GM12878 (cell line): ENCODE measurements at regions not wholly inside any gene's neighbourhood (a gene's known extent, or its start where the extent isn't known, plus 50 kb on each side); places are given as distances from the start of the nearest gene placed in this dataset.

ENCODE experiments used
- ATAC-seq: fragments of 200-7000 bp; cut with Tn5 transposase; 3 replicates; pipeline ENCODE4 v1.9.1; 2020; ENCODE audit warnings: mild to moderate bottlenecking, moderate library complexity
- BruUV-seq: library from RNA; stranded (reverse); fragments of 400-500 nt; replicated peaks from 2 replicates; lab custom pipeline; 2021; lab: Mats Ljungman, UMichigan
- CTCF ChIA-PET: fragments of 300-600 bp; sonication (Branson Sonifier 250); formaldehyde crosslinking; extraction: SDS; loops from one replicate; lab custom pipeline; 2021; ENCODE audit warnings: inconsistent platforms; lab: Yijun Ruan, JAX
- POLR2A ChIA-PET: fragments of 350-600 bp; formaldehyde crosslinking; extraction: SDS; loops from one replicate; lab custom pipeline; 2021; ENCODE audit warnings: inconsistent platforms; lab: Charles Lee
- RAD21 ChIA-PET: fragments of 300-600 bp; sonication (Branson Sonifier 250); formaldehyde crosslinking; loops from one replicate; lab custom pipeline; 2023; ENCODE audit warnings: antibody characterized with exemption; ENCODE audit not compliant: unreplicated experiment; lab: Charles Lee
- SMC1A ChIA-PET: fragments of 300-600 bp; sonication (Branson Sonifier 250); formaldehyde crosslinking; loops from one replicate; lab custom pipeline; 2023; ENCODE audit not compliant: unreplicated experiment, uncharacterized antibody; lab: Charles Lee
- DNase-seq: peaks from one replicate; pipeline ENCODE4 v3.0.0-alpha.2; 2011; ENCODE audit warnings: low read depth, low spot score
- FAIRE-seq: peaks from 3 replicates; lab custom pipeline; 2011; peaks lifted over from hg19 to GRCh38; lab: Jason Lieb, UNC
- H2AFZ ChIP-seq: 2 replicates; pipeline ENCODE4 v1.6.0; 2011; ENCODE audit warnings: low read depth, low read length, control low read depth; ENCODE audit not compliant: control insufficient read depth
- H3K27ac ChIP-seq: 2 replicates; pipeline ENCODE4 v1.5.1; 2011; ENCODE audit warnings: control low read depth; ENCODE audit not compliant: control insufficient read depth, insufficient read depth
- H3K27me3 ChIP-seq, 2 experiments: replicated peaks in 1 of 2; 2 replicates each; pipeline versions ENCODE4 v1.6.0 to v1.6.1; 2011; ENCODE audit warnings: low read length in 1 of 2; ENCODE audit not compliant: control insufficient read depth in 2 of 2, insufficient read depth in 2 of 2
- H3K36me3 ChIP-seq, 2 experiments: 2 replicates each; pipeline ENCODE4 v1.5.1; 2011; ENCODE audit warnings: low read length in 1 of 2; ENCODE audit not compliant: control insufficient read depth in 2 of 2, insufficient read depth in 2 of 2
- H3K4me1 ChIP-seq: 2 replicates; pipeline ENCODE4 v1.6.1; 2011; ENCODE audit warnings: mild to moderate bottlenecking, low read length, moderate library complexity, mixed read lengths; ENCODE audit not compliant: control insufficient read depth, insufficient read depth
- H3K4me2 ChIP-seq: 2 replicates; pipeline ENCODE4 v1.6.0; 2011; ENCODE audit warnings: control low read depth; ENCODE audit not compliant: control insufficient read depth, insufficient read depth
- H3K4me3 ChIP-seq: fragments of 200-600 bp; sonication (generic); 2 replicates; pipeline ENCODE4 v1.5.1; 2016
- H3K79me2 ChIP-seq: 2 replicates; pipeline ENCODE4 v1.6.0; 2011; ENCODE audit warnings: low read length; ENCODE audit not compliant: control insufficient read depth, insufficient read depth
- H3K9ac ChIP-seq: 2 replicates; pipeline ENCODE4 v1.8.0; 2011; ENCODE audit warnings: low read length, control low read depth, mixed read lengths; ENCODE audit not compliant: control insufficient read depth, insufficient read depth
- H3K9me3 ChIP-seq: replicated peaks from 3 replicates; pipeline ENCODE4 v1.5.1; 2011; ENCODE audit warnings: mild to moderate bottlenecking, low read length; ENCODE audit not compliant: control insufficient read depth, insufficient read depth
- H4K20me1 ChIP-seq: 2 replicates; pipeline ENCODE4 v1.6.0; 2011; ENCODE audit not compliant: control insufficient read depth, insufficient read depth
- CEBPB ChIP-seq, 2 experiments: fragments of 150-350 bp in 1 of 2; IDR thresholded peaks; 2 replicates each; pipeline ENCODE4 v1.6.1; 2012 to 2014; ENCODE audit warnings: low read depth in 2 of 2, low read length in 2 of 2, borderline replicate concordance in 1 of 2, inconsistent platforms in 1 of 2
- IRF4 ChIP-seq: IDR thresholded peaks from 2 replicates; pipeline ENCODE4 v1.6.1; 2011; ENCODE audit warnings: low read depth, low read length
- NR2C2 ChIP-seq: IDR thresholded peaks from 2 replicates; pipeline ENCODE4 v1.6.1; 2011; ENCODE audit warnings: borderline replicate concordance, low read depth; ENCODE audit not compliant: control insufficient read depth, insufficient read length
- SMC3 ChIP-seq: IDR thresholded peaks from 2 replicates; pipeline ENCODE4 v1.6.1; 2011; ENCODE audit warnings: low read length, improper control_type of control experiment, borderline replicate concordance
- TCF3 ChIP-seq: IDR thresholded peaks from 2 replicates; pipeline ENCODE4 v1.6.1; 2012; ENCODE audit warnings: low read depth, mild to moderate bottlenecking, low read length, borderline replicate concordance; ENCODE audit not compliant: insufficient read depth
- TCF7 ChIP-seq: IDR thresholded peaks from 2 replicates; pipeline ENCODE4 v1.6.1; 2014; ENCODE audit warnings: antibody characterized with exemption, borderline replicate concordance
- WGBS: methylation state at CpG from one replicate; pipeline ENCODE4 v1.1.6; 2016; ENCODE audit warnings: low lambda C conversion rate; ENCODE audit not compliant: insufficient replicate concordance, insufficient coverage; ENCODE audit errors: missing lambda C conversion rate; 5-methylcytosine and 5-hydroxymethylcytosine counted together
- in situ Hi-C: fragments of 300-500 bp; cut with MboI; formaldehyde crosslinking; loops from 9 replicates; pipeline ENCODE4 v1.14.3; 2018; ENCODE audit warnings: mixed read lengths
- intact Hi-C: fragments of 100-400 bp; cut with micrococcal nuclease; formaldehyde crosslinking; loops from one replicate; pipeline ENCODE4 v1.14.2; 2022; ENCODE audit not compliant: unreplicated experiment
- TF ChIP-seq, protein P1 (sequence below): fragments of 450-650 bp; IDR thresholded peaks from 2 replicates; pipeline ENCODE4 v1.6.1; 2018; ENCODE audit warnings: mild to moderate bottlenecking, low read depth, moderate library complexity; ENCODE audit not compliant: partially characterized antibody
- TF ChIP-seq, protein P2 (sequence below): IDR thresholded peaks from 2 replicates; pipeline ENCODE4 v1.6.1; 2012; ENCODE audit warnings: mild to moderate bottlenecking, low read depth, low read length
- TF ChIP-seq, protein P3 (sequence below): fragments of 450-650 bp; IDR thresholded peaks from 2 replicates; pipeline ENCODE4 v1.6.1; 2017; ENCODE audit warnings: mild to moderate bottlenecking, moderate library complexity
- TF ChIP-seq, protein P4 (sequence below): IDR thresholded peaks from 2 replicates; pipeline ENCODE4 v1.6.1; 2012; ENCODE audit warnings: low read depth, low read length, improper control_type of control experiment

DNA sequence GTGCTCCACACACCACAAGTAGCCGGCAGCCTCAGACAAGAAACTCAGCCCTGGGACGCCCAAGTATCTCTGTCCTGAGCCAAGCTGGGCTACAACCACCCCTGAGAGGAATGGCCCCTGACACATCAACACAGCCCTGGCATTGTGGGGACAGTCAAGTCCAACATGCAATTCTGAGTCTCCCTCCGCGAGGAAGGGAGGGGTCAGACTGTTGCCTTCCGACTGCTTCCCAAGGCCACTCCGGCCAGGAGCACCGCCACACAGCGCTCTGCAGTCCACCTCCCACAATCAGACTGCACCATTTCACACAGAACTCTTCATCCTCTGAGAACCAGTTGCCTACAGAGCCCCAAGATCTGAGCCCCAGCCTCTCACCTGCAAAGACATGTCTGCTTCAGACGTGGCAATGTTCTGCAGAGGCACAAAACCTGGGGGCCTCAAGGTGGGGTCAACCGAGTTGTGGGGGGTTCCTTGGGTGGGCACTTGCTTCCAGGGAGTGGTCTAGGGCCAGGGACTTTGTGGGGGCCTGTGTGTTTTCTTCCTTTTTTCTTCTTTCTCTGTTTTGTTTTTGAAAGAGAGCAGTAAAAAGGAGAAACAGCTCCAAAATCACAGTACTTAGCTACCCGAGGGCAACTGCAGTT is 76.7 kb upstream of the SALL3 start:
- WGBS: 48% methylated on average over 10 of the region's 11 CpGs
- Histone ChIP-seq H3K27me3 (no peaks in the 10 kb centered on the region), H3K27ac (no peak overlapping the region), H2AFZ (no peak overlapping the region), H3K9me3 (no peaks in the 10 kb centered on the region; the same call in 2 of the 3 replicates), H4K20me1 (no peaks in the 10 kb centered on the region), H3K4me3 (no peak overlapping the region), H3K4me1 (no peaks in the 10 kb centered on the region), H3K9ac (no peak overlapping the region), H3K36me3 (no peaks in the 10 kb centered on the region), H3K79me2 (no peaks in the 10 kb centered on the region), H3K4me2 (no peak overlapping the region)
- BruUV-seq: no TSS peak
- DNase-seq (no peak), ATAC-seq (no peak), FAIRE-seq (no peak)
- TF ChIP-seq CEBPB (IDR thresholded peaks at IDR 0.05; ENCODE audit: borderline replicate concordance in 1 of 2, low read depth in 2 of 2, low read length in 2 of 2): no peak
- TF ChIP-seq TCF3: no peak
- no peak for TF ChIP-seq TCF7
- TF ChIP-seq SMC3: no peak
- TF ChIP-seq, protein P1, sequence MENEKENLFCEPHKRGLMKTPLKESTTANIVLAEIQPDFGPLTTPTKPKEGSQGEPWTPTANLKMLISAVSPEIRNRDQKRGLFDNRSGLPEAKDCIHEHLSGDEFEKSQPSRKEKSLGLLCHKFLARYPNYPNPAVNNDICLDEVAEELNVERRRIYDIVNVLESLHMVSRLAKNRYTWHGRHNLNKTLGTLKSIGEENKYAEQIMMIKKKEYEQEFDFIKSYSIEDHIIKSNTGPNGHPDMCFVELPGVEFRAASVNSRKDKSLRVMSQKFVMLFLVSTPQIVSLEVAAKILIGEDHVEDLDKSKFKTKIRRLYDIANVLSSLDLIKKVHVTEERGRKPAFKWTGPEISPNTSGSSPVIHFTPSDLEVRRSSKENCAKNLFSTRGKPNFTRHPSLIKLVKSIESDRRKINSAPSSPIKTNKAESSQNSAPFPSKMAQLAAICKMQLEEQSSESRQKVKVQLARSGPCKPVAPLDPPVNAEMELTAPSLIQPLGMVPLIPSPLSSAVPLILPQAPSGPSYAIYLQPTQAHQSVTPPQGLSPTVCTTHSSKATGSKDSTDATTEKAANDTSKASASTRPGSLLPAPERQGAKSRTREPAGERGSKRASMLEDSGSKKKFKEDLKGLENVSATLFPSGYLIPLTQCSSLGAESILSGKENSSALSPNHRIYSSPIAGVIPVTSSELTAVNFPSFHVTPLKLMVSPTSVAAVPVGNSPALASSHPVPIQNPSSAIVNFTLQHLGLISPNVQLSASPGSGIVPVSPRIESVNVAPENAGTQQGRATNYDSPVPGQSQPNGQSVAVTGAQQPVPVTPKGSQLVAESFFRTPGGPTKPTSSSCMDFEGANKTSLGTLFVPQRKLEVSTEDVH: no peak
- no peak for TF ChIP-seq IRF4
- TF ChIP-seq NR2C2: no peak
- TF ChIP-seq, protein P2, sequence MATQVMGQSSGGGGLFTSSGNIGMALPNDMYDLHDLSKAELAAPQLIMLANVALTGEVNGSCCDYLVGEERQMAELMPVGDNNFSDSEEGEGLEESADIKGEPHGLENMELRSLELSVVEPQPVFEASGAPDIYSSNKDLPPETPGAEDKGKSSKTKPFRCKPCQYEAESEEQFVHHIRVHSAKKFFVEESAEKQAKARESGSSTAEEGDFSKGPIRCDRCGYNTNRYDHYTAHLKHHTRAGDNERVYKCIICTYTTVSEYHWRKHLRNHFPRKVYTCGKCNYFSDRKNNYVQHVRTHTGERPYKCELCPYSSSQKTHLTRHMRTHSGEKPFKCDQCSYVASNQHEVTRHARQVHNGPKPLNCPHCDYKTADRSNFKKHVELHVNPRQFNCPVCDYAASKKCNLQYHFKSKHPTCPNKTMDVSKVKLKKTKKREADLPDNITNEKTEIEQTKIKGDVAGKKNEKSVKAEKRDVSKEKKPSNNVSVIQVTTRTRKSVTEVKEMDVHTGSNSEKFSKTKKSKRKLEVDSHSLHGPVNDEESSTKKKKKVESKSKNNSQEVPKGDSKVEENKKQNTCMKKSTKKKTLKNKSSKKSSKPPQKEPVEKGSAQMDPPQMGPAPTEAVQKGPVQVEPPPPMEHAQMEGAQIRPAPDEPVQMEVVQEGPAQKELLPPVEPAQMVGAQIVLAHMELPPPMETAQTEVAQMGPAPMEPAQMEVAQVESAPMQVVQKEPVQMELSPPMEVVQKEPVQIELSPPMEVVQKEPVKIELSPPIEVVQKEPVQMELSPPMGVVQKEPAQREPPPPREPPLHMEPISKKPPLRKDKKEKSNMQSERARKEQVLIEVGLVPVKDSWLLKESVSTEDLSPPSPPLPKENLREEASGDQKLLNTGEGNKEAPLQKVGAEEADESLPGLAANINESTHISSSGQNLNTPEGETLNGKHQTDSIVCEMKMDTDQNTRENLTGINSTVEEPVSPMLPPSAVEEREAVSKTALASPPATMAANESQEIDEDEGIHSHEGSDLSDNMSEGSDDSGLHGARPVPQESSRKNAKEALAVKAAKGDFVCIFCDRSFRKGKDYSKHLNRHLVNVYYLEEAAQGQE: no peak
- TF ChIP-seq, protein P3, sequence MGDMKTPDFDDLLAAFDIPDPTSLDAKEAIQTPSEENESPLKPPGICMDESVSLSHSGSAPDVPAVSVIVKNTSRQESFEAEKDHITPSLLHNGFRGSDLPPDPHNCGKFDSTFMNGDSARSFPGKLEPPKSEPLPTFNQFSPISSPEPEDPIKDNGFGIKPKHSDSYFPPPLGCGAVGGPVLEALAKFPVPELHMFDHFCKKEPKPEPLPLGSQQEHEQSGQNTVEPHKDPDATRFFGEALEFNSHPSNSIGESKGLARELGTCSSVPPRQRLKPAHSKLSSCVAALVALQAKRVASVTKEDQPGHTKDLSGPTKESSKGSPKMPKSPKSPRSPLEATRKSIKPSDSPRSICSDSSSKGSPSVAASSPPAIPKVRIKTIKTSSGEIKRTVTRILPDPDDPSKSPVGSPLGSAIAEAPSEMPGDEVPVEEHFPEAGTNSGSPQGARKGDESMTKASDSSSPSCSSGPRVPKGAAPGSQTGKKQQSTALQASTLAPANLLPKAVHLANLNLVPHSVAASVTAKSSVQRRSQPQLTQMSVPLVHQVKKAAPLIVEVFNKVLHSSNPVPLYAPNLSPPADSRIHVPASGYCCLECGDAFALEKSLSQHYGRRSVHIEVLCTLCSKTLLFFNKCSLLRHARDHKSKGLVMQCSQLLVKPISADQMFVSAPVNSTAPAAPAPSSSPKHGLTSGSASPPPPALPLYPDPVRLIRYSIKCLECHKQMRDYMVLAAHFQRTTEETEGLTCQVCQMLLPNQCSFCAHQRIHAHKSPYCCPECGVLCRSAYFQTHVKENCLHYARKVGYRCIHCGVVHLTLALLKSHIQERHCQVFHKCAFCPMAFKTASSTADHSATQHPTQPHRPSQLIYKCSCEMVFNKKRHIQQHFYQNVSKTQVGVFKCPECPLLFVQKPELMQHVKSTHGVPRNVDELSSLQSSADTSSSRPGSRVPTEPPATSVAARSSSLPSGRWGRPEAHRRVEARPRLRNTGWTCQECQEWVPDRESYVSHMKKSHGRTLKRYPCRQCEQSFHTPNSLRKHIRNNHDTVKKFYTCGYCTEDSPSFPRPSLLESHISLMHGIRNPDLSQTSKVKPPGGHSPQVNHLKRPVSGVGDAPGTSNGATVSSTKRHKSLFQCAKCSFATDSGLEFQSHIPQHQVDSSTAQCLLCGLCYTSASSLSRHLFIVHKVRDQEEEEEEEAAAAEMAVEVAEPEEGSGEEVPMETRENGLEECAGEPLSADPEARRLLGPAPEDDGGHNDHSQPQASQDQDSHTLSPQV: no peak
- TF ChIP-seq, protein P4, sequence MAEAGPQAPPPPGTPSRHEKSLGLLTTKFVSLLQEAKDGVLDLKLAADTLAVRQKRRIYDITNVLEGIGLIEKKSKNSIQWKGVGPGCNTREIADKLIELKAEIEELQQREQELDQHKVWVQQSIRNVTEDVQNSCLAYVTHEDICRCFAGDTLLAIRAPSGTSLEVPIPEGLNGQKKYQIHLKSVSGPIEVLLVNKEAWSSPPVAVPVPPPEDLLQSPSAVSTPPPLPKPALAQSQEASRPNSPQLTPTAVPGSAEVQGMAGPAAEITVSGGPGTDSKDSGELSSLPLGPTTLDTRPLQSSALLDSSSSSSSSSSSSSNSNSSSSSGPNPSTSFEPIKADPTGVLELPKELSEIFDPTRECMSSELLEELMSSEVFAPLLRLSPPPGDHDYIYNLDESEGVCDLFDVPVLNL: no peak
- ChIA-PET POLR2A (no interaction called here), RAD21 (no interaction called here), SMC1A (no interaction called here), CTCF (no interaction called here)
- intact Hi-C loops (no loop called here), in situ Hi-C loops (no loop called here)
